SK-N-MC (cell line): ENCODE measurements at regions not wholly inside any gene's neighbourhood (a gene's known extent, or its start where the extent isn't known, plus 50 kb on each side); places are given as distances from the start of the nearest gene placed in this dataset.

Experiments used
- DNase-seq: peaks from one replicate; pipeline ENCODE4 v3.0.0-alpha.2; 2011; ENCODE audit warnings: low read depth, low spot score
- H3K27ac ChIP-seq: fragments of 200-600 bp; sonication (generic); 2 replicates; pipeline ENCODE4 v1.5.1; 2016; ENCODE audit warnings: mixed run types
- H3K36me3 ChIP-seq: fragments of 200-600 bp; sonication (generic); 2 replicates; pipeline ENCODE4 v1.6.1; 2017; ENCODE audit warnings: antibody characterized with exemption, low read length, mixed read lengths; ENCODE audit not compliant: insufficient read depth
- H3K4me3 ChIP-seq: fragments of 200-600 bp; sonication (generic); 2 replicates; pipeline ENCODE4 v1.5.1; 2016
- H3K9ac ChIP-seq: fragments of 200-600 bp; sonication (generic); 2 replicates; pipeline ENCODE4 v1.8.0; 2017; ENCODE audit warnings: mixed run types, mixed read lengths; ENCODE audit not compliant: insufficient read length
- H3K9me3 ChIP-seq: fragments of 200-600 bp; sonication (generic); 2 replicates; pipeline ENCODE4 v1.6.1; 2017; ENCODE audit warnings: low read depth, mild to moderate bottlenecking, antibody characterized with exemption, low read length, moderate library complexity, mixed read lengths
- EZH2 ChIP-seq: fragments of 200-600 bp; sonication (generic); IDR thresholded peaks from one replicate; pipeline ENCODE4 v1.6.1; 2017; ENCODE audit warnings: antibody characterized with exemption
- FOXP2 ChIP-seq: optimal IDR thresholded peaks from 2 replicates; pipeline ENCODE3; 2011; ENCODE audit warnings: mild to moderate bottlenecking, moderate library complexity; ENCODE audit not compliant: insufficient read depth; ENCODE audit errors: extremely low read length, control extremely low read depth
- POLR2AphosphoS5 ChIP-seq: IDR thresholded peaks from 2 replicates; pipeline ENCODE4 v1.6.1; 2012; ENCODE audit warnings: mild to moderate bottlenecking, low read depth, low read length, borderline replicate concordance

- TF ChIP-seq POLR2AphosphoS5 (no peak), FOXP2 (no peak), EZH2 (no peak)
- no peaks in the 10 kb centered on the region for H3K9me3 ChIP-seq
- DNase-seq, result no peak
- H3K9ac ChIP-seq, result no peak overlapping the region
- no peak overlapping the region for H3K27ac ChIP-seq
- H3K4me3 ChIP-seq, result no peak overlapping the region
- no peaks in the 10 kb centered on the region for H3K36me3 ChIP-seq
These were observed 475.1 kb upstream of the CNTN5 start for GRCh38 chr11:98545544-98546175.

DNA sequence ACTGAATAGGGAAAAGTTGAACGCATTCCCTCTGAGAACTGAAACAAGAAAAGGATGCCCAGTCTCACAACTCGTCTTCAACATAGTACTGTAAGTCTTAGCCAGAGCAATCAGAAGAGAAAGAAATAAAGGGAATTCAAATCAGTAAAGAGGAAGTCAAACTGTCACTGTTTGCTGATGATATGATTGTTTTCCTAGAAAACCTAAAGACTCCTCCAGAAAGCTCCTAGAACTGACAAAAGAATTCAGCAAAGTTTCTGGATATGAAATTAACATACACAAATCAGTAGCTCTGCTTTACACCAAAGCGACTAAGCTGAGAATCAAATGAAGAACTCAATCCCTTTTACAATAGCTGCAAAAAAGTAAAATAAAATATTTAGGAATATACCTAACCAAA lies 471.2 kb upstream of the CNTN5 start:
- Histone ChIP-seq H3K4me3 (no peak overlapping the region), H3K9ac (no peak overlapping the region), H3K9me3 (no peaks in the 10 kb centered on the region), H3K27ac (no peak overlapping the region), H3K36me3 (no peaks in the 10 kb centered on the region)
- DNase-seq, result no peak
- TF ChIP-seq EZH2 (no peak), FOXP2 (no peak), POLR2AphosphoS5 (no peak)

DNA sequence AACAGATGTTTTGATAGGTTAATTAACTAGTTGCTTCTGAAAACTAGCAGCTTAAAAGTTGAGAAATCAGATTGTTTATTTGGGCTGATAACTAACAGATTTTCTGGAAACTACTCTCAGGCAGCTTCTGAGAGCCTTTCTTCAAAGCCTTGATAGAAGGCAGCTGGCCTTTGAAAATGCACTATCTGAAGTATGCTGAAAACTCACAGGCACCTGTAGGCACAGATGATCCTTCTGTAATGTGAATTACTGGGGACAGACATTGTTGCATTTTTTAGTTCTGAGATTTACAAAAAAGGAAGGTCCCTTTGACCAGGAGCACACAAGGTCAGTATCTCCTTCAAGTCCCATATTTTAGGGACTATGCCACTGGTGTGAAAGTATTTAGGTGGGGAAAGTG lies 460.8 kb upstream of the CNTN5 start:
- Histone ChIP-seq H3K36me3 (no peaks in the 10 kb centered on the region), H3K9ac (no peak overlapping the region), H3K4me3 (no peak overlapping the region), H3K9me3 (no peaks in the 10 kb centered on the region), H3K27ac (no peak overlapping the region)
- no peak for DNase-seq
- TF ChIP-seq FOXP2, result no peak
- TF ChIP-seq POLR2AphosphoS5, result no peak
- TF ChIP-seq EZH2, result no peak

- TF ChIP-seq FOXP2, result no peak
- TF ChIP-seq EZH2, result no peak
- no peak for TF ChIP-seq POLR2AphosphoS5
- H3K36me3 ChIP-seq, result no peaks in the 10 kb centered on the region
- H3K9me3 ChIP-seq, result no peaks in the 10 kb centered on the region
- no peak for DNase-seq
- no peak overlapping the region for H3K9ac ChIP-seq
- H3K4me3 ChIP-seq, result no peak overlapping the region
- H3K27ac ChIP-seq, result no peak overlapping the region
These were observed 459.5 kb upstream of the CNTN5 start for GRCh38 chr11:98561252-98561651.

DNA sequence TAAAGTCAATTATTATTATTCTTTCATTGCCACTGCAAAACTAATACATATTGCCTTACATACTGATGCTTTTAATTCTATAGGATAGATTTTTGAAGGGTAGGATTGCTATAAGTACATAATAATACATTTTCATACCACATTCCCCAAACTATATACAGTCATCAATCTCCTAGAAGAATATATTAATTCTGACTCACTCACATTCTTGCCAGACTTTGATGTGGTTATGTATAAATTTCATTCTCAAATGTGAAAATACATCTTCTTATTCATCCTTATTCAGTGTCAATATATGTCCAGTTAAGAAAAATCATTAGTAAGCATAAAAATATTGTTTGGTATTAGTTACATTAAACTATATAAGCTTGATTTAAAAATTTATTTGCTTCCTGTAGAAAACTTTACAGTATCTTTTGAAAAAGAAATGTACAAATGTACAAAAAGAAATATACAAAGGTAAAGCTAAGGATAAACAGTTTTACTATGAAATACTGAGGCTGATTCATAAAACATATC lies 458.8 kb upstream of the CNTN5 start:
- Histone ChIP-seq H3K27ac (no peak overlapping the region), H3K4me3 (no peak overlapping the region), H3K36me3 (no peaks in the 10 kb centered on the region), H3K9me3 (no peaks in the 10 kb centered on the region), H3K9ac (no peak overlapping the region)
- no peak for DNase-seq
- no peak for TF ChIP-seq EZH2
- TF ChIP-seq POLR2AphosphoS5, result no peak
- no peak for TF ChIP-seq FOXP2

DNA sequence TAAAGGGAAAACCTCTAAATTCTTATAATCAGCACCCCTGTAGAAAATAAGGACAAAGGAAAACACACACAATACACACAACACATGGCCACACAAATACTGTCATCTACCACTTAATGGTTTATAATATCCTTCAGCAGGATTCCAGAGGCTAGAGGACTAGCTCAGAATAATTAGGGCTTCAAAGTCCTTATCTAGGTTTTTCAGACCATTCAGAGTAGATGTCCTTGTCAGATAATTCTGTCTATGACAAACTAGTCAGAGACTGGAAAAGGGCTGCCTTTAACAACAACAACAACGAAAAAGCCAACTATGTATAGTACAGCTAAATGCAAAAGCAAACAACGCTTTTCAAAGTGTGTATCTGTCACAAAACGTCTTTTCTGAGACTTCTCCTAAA lies 456.5 kb upstream of the CNTN5 start:
- no peak overlapping the region for H3K27ac ChIP-seq
- no peaks in the 10 kb centered on the region for H3K36me3 ChIP-seq
- no peaks in the 10 kb centered on the region for H3K9me3 ChIP-seq
- no peak overlapping the region for H3K9ac ChIP-seq
- DNase-seq, result no peak
- TF ChIP-seq POLR2AphosphoS5 (no peak), EZH2 (no peak), FOXP2 (no peak)
- H3K4me3 ChIP-seq, result no peak overlapping the region

- Histone ChIP-seq H3K27ac (no peak overlapping the region), H3K9me3 (no peaks in the 10 kb centered on the region), H3K9ac (no peak overlapping the region), H3K4me3 (no peak overlapping the region), H3K36me3 (no peaks in the 10 kb centered on the region)
- no peak for DNase-seq
- no peak for TF ChIP-seq FOXP2
- no peak for TF ChIP-seq POLR2AphosphoS5
- TF ChIP-seq EZH2, result no peak
These were observed 455.9 kb upstream of the CNTN5 start for GRCh38 chr11:98564881-98565280.

DNA sequence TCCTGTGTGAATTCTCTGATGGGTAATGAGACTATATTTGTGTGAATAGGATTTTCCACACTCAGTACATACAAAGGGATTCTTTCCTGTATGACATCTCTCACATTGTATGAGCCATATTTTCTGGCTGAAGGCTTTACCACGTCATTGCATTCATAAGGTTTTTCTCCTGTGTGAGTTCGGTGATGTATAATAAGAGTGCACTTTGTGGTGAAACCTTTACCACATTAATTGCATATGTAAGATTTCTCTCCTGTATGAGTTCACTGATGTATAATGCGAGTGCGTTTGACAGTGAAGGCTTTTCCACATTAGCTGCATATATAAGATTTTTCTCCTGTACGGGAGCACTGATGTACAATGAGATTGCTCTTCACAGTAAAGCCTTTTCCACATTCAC lies 455.4 kb upstream of the CNTN5 start:
- H3K4me3 ChIP-seq, result no peak overlapping the region
- H3K9me3 ChIP-seq, result no peaks in the 10 kb centered on the region
- no peak for DNase-seq
- TF ChIP-seq FOXP2, result no peak
- no peak for TF ChIP-seq POLR2AphosphoS5
- no peak for TF ChIP-seq EZH2
- no peak overlapping the region for H3K9ac ChIP-seq
- H3K27ac ChIP-seq, result no peak overlapping the region
- no peaks in the 10 kb centered on the region for H3K36me3 ChIP-seq

DNA sequence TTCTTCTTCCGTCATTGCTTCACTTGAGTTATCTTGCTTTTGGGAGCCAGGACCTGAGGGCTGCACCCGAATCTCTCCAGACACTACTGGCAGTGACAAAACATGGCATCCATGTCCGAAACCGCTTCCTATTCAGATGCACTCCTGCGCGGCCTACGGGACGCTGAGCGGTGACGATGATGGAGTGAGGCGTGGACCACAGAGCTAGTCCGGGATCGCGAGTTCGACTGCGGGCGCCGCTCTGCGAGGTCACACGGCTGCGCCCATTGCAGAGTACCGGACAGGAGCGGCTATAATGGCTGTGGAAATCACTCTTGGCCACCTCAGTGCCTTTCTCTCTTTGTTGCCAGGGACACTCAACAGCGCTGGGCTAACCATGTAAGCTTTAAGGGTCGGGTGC lies 453.8 kb upstream of the CNTN5 start:
- H3K9me3 ChIP-seq, result no peaks in the 10 kb centered on the region
- DNase-seq, result no peak
- no peaks in the 10 kb centered on the region for H3K36me3 ChIP-seq
- H3K9ac ChIP-seq, result no peak overlapping the region
- no peak overlapping the region for H3K27ac ChIP-seq
- no peak overlapping the region for H3K4me3 ChIP-seq
- no peak for TF ChIP-seq EZH2
- no peak for TF ChIP-seq POLR2AphosphoS5
- TF ChIP-seq FOXP2, result no peak
